Lung (tissue), 11 donors: ENCODE measurements at regions not wholly inside any gene's neighbourhood (a gene's known extent, or its start where the extent isn't known, plus 50 kb on each side); places are given as distances from the start of the nearest gene placed in this dataset.
A peak's percentile ranks its signal among the peaks of the same experiment; 100 is the strongest.

Experiments
- ATAC-seq: fragments of 200-7000 bp; cut with Tn5 transposase; one replicate; pipeline ENCODE4 v1.9.1; 2020; ENCODE audit warnings: moderate number of reproducible peaks; ENCODE audit not compliant: insufficient read depth, low FRiP score
- DNase-seq, 3 donors: peaks; one replicate each; pipeline ENCODE4 v3.0.0-alpha.2; 2013 to 2017
- H3K27ac ChIP-seq, 2 donors: one replicate each; pipeline ENCODE4 v1.5.1; 2013; ENCODE audit warnings: mild to moderate bottlenecking in 2 of 2, moderate library complexity in 2 of 2, control low read depth in 1 of 2, inconsistent platforms in 1 of 2, low read depth in 1 of 2, low read length in 1 of 2
- H3K27me3 ChIP-seq, 3 donors: one replicate each; pipeline ENCODE4 v1.5.1; 2013; ENCODE audit warnings: low read length in 2 of 3; ENCODE audit not compliant: control insufficient read depth in 3 of 3, insufficient read depth in 3 of 3
- H3K36me3 ChIP-seq, 4 donors: one replicate each; pipeline ENCODE4 v1.5.1; 2013; ENCODE audit warnings: low read length in 4 of 4, mild to moderate bottlenecking in 1 of 4, moderate library complexity in 1 of 4; ENCODE audit not compliant: control insufficient read depth in 4 of 4, insufficient read depth in 4 of 4
- H3K4me1 ChIP-seq, 5 donors: one replicate each; pipeline ENCODE4 v1.5.1; 2013; ENCODE audit warnings: low read length in 5 of 5, mild to moderate bottlenecking in 2 of 5, moderate library complexity in 1 of 5; ENCODE audit not compliant: control insufficient read depth in 5 of 5, insufficient read depth in 5 of 5
- H3K4me3 ChIP-seq: one replicate; pipeline ENCODE4 v1.5.1; 2013; ENCODE audit warnings: mild to moderate bottlenecking, control low read depth, moderate library complexity
- H3K9ac ChIP-seq, 2 donors: one replicate each; pipeline ENCODE4 v1.5.1; 2013; ENCODE audit warnings: low read length in 2 of 2, control low read depth in 1 of 2; ENCODE audit not compliant: insufficient read depth in 1 of 2
- H3K9me3 ChIP-seq, 4 donors: one replicate each; pipeline ENCODE4 v1.5.1; 2013; ENCODE audit warnings: low read length in 3 of 4, mild to moderate bottlenecking in 1 of 4, moderate library complexity in 1 of 4; ENCODE audit not compliant: control insufficient read depth in 4 of 4, insufficient read depth in 3 of 4
- CTCF ChIP-seq: IDR thresholded peaks from 2 replicates; pipeline ENCODE4 v1.5.1; 2012; ENCODE audit warnings: mild to moderate bottlenecking; ENCODE audit errors: control extremely low read depth, extremely low read depth
- WGBS, 2 donors: extraction: QIAGEN DNeasy Blood & Tissue Kit; methylation state at CpG; one replicate each; pipeline ENCODE4 v1.1.7; 2013; 5-methylcytosine and 5-hydroxymethylcytosine counted together
- donor health status: control.
- donor health status: control.
- donor health status: Bipolar disorder and iron deficiency.
- donor health status: healthy.
- donor health status: DM: yes; HTN: yes; CAD: no.

- Histone ChIP-seq H3K36me3 (no peaks in the 10 kb centered on the region), H3K27ac (no peak overlapping the region), H3K9ac (peak overlapping the region in 1 of 2 donors; percentile 42), H3K27me3 (no peaks in the 10 kb centered on the region), H3K4me3 (no peak overlapping the region), H3K9me3 (no peaks in the 10 kb centered on the region), H3K4me1 (peaks cover 0 to 12% (median 2%) of the 10 kb centered on the region in 5 donors)
- DNase-seq (peak in 2 of 3 donors; percentile 18 to 50), ATAC-seq (peak; percentile 41)
- no peak for TF ChIP-seq CTCF
- 57 to 70% methylated on average over 7 of the region's 7 CpGs for WGBS, 2 donors
These were observed 142.4 kb downstream of the ZFP64 start for GRCh38 chr20:52049001-52049731.

GRCh38 chr20:52047811-52048764 is 143.5 kb downstream of the ZFP64 start:
- Histone ChIP-seq H3K36me3 (no peaks in the 10 kb centered on the region), H3K9me3 (no peaks in the 10 kb centered on the region), H3K4me1 (peaks cover 0 to 12% (median under 1%) of the 10 kb centered on the region in 5 donors), H3K27me3 (no peaks in the 10 kb centered on the region), H3K4me3 (no peak overlapping the region), H3K9ac (peak overlapping the region; percentile 20 to 22), H3K27ac (no peak overlapping the region)
- TF ChIP-seq CTCF, result no peak
- no peak for ATAC-seq
- peak in 1 of 3 donors; percentile 18 for DNase-seq
- WGBS, 2 donors, result 27 to 42% methylated on average over 19 of the region's 19 CpGs

GRCh38 chr20:52041966-52042365 is 149.6 kb downstream of the ZFP64 start:
- 87 to 93% methylated on average over 6 of the region's 6 CpGs for WGBS, 2 donors
- no peak for DNase-seq
- no peak overlapping the region for H3K9ac ChIP-seq
- no peak overlapping the region for H3K4me3 ChIP-seq
- TF ChIP-seq CTCF, result no peak
- H3K36me3 ChIP-seq, result no peaks in the 10 kb centered on the region
- no peak for ATAC-seq
- no peaks in the 10 kb centered on the region for H3K9me3 ChIP-seq
- no peaks in the 10 kb centered on the region for H3K4me1 ChIP-seq
- no peaks in the 10 kb centered on the region for H3K27me3 ChIP-seq
- H3K27ac ChIP-seq, result no peak overlapping the region
